Thyroid gland (tissue), 4 donors: ENCODE measurements at regions not wholly inside any gene's neighbourhood (a gene's known extent, or its start where the extent isn't known, plus 50 kb on each side); places are given as distances from the start of the nearest gene placed in this dataset.

ENCODE experiments used
- CTCF ChIP-seq, 6 experiments: fragments of 200-600 bp in 3 of 6; fragments of 450-650 bp in 3 of 6; sonication (generic) in 3 of 6; IDR thresholded peaks; one replicate each; pipeline ENCODE4 v1.5.1; 2016 to 2019; ENCODE audit warnings: antibody characterized with exemption in 6 of 6, mild to moderate bottlenecking in 2 of 6, inconsistent platforms in 1 of 6, moderate library complexity in 1 of 6
- POLR2A ChIP-seq, 2 donors: fragments of 450-650 bp; IDR thresholded peaks; one replicate each; pipeline ENCODE4 v1.6.1; 2017; ENCODE audit warnings: antibody characterized with exemption in 2 of 2, mild to moderate bottlenecking in 2 of 2, moderate library complexity in 1 of 2

DNA sequence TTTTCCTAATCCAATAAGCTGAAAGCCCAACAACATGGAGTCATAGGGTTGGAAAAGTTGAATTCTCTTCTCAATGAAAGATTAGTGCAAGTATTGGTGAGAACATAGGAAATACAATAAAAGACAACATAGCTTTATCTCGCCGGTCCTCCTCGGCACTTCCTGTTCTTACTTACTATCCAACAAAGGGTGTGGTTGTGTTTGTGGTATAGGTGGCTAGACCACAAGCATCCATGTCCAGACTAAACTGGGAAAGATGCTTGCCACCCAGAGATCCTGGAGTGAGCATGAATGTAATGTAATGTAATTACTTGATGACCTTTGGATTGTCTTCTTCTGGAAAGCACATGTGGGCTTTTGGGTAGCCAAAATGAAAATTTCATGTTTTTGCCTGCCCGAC is 223.8 kb downstream of the CPE start:
- TF ChIP-seq CTCF (IDR thresholded peaks at IDR 0.05) = no peak
- no peak for TF ChIP-seq POLR2A (IDR thresholded peaks at IDR 0.05)
